ENCODE measurements at regions not wholly inside any gene's neighbourhood (a gene's known extent, or its start where the extent isn't known, plus 50 kb on each side); places are given as distances from the start of the nearest gene placed in this dataset.

- TF ChIP-seq CTCF (IDR thresholded peaks at IDR 0.05) (no peak), POLR2A (IDR thresholded peaks at IDR 0.05) (no peak), EP300 (IDR thresholded peaks at IDR 0.05) (no peak)
These were observed 112.0 kb upstream of the KCNN2 start for GRCh38 chr5:114249823-114250222.

Measured in tibial nerve (tissue), 4 donors.